ENCODE measurements at regions not wholly inside any gene's neighbourhood (a gene's known extent, or its start where the extent isn't known, plus 50 kb on each side); places are given as distances from the start of the nearest gene placed in this dataset.

DNA sequence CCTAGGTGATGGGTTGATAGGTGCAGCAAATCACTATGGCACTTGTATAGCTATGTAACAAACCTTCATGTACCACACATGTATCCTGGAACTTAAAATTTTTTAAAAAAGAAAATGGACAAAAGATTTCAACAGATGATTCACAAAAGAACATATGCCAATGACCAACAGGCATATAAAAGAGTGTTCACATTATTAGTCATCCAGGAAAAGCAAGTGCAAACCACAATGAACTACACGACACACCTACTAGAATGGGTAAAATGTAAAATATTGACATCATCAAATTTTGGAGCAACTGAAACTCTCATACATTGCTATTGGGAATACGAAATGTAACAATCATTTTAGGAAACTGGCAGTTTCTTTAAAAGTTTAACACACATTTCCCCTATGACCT, 109.9 kb downstream of the YIPF5 start:
- no peaks in the 10 kb centered on the region for H3K27me3 ChIP-seq
- H3K27ac ChIP-seq, result no peak overlapping the region
- peaks cover 0 to 4% (median 0%) of the 10 kb centered on the region in 4 donors for H3K9me3 ChIP-seq
- no peaks in the 10 kb centered on the region for H3K36me3 ChIP-seq
- no peak for DNase-seq
- TF ChIP-seq POLR2A (IDR thresholded peaks at IDR 0.05), result no peak
- TF ChIP-seq, protein P1, sequence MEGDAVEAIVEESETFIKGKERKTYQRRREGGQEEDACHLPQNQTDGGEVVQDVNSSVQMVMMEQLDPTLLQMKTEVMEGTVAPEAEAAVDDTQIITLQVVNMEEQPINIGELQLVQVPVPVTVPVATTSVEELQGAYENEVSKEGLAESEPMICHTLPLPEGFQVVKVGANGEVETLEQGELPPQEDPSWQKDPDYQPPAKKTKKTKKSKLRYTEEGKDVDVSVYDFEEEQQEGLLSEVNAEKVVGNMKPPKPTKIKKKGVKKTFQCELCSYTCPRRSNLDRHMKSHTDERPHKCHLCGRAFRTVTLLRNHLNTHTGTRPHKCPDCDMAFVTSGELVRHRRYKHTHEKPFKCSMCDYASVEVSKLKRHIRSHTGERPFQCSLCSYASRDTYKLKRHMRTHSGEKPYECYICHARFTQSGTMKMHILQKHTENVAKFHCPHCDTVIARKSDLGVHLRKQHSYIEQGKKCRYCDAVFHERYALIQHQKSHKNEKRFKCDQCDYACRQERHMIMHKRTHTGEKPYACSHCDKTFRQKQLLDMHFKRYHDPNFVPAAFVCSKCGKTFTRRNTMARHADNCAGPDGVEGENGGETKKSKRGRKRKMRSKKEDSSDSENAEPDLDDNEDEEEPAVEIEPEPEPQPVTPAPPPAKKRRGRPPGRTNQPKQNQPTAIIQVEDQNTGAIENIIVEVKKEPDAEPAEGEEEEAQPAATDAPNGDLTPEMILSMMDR (IDR thresholded peaks at IDR 0.05), result no peak
- H3K4me1 ChIP-seq, result no peaks in the 10 kb centered on the region
- no peak overlapping the region for H3K4me3 ChIP-seq

DNA sequence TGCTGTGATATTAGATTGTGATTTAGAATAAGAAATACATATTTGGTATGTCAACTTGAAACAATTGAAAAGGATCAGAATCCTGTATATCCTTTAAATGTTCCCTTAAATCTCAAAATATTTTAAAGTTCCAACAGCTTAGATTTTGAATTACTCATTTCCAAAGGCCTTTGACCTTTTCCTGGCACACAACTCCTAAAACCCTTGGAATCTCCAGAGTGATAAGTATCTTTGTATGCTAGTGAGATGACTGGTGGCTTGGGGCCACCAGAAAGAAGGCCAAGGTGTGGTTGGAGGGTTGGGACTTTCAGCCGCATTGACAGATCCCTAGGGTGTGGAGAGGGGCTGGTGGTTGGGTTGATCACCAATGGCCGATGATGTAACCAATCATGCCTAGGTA, 104.7 kb downstream of the YIPF5 start:
- Histone ChIP-seq H3K27me3 (no peaks in the 10 kb centered on the region), H3K27ac (no peak overlapping the region), H3K4me3 (no peak overlapping the region), H3K4me1 (no peaks in the 10 kb centered on the region), H3K9me3 (no peaks in the 10 kb centered on the region), H3K36me3 (no peaks in the 10 kb centered on the region)
- DNase-seq, result no peak
- TF ChIP-seq POLR2A (IDR thresholded peaks at IDR 0.05), result no peak
- TF ChIP-seq, protein P1 (IDR thresholded peaks at IDR 0.05), result no peak

DNA sequence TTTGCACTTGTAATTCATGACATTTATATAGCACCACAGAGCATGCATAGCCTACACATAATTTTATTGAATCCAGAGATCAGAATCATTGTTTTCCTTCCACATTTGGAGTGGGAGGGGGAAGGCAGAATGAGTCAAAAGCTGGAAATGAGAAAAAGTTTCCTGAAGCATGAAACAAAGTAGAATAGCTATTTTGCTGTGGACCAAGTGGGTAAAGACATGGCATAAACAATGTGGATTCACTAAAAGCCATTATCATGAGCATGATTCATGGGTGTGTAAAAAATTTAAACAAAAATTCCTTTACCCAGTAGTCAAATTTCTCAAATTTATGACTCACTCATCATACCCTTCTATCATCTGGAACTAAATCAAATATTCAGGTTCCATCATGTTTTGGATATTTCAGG, 97.9 kb downstream of the YIPF5 start:
- Histone ChIP-seq H3K36me3 (no peaks in the 10 kb centered on the region), H3K27ac (no peak overlapping the region), H3K4me1 (no peaks in the 10 kb centered on the region), H3K4me3 (no peak overlapping the region), H3K9me3 (no peaks in the 10 kb centered on the region), H3K27me3 (peaks cover 0 to 3% of the 10 kb centered on the region in 2 donors)
- DNase-seq, result no peak
- TF ChIP-seq, protein P1 (IDR thresholded peaks at IDR 0.05), result no peak
- no peak for TF ChIP-seq POLR2A (IDR thresholded peaks at IDR 0.05)

DNA sequence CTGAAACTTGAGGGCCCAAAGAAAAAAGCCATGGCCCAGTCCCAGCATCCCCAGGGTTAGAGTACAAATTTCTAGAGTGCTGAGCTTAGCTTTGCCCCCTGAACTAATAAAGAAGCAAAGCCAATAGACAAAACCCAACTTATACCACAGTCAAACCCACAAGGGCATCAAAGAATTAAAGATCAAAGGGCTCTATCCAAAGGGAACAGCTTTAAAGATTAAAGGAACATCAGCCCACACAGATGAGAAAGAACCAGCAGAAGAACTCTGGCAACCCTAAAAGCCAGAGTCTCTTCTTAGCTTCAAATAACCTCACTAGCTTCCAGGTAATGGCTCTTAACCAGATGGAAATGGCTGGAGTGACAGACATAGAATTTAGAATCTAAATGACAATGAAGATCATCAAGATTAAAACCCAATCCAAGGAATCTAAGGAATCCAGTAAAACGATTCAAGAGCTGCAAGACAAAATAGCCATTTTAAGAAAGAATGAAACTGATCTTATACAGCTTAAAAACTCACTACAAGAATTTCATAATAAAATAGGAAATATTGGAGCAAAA, 93.9 kb downstream of the YIPF5 start:
- Histone ChIP-seq H3K27me3 (peaks cover 0 to 3% of the 10 kb centered on the region in 2 donors), H3K36me3 (no peaks in the 10 kb centered on the region), H3K27ac (no peak overlapping the region), H3K9me3 (peaks cover 0 to 7% (median 0%) of the 10 kb centered on the region in 4 donors), H3K4me3 (no peak overlapping the region), H3K4me1 (no peaks in the 10 kb centered on the region)
- TF ChIP-seq POLR2A (IDR thresholded peaks at IDR 0.05), result no peak
- TF ChIP-seq, protein P1 (IDR thresholded peaks at IDR 0.05), result no peak
- no peak for DNase-seq

DNA sequence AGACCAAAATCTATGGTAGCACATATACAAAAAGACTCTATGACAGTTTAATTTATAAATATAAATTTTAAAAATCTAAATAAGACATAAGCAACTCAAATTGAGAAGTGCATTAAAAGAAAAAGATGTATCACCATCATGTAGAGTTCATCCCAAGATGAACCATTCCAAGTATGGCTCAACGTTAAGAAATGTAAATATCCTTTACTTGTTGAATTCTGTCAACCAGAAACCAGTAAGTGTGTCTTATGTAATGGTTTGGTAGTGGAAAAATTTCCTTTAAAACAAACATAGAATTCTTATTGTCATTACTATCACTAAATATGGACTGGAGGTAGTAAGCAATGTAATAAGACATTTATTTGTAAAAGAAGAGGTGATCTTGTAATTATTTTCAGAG, 87.3 kb downstream of the YIPF5 start:
- Histone ChIP-seq H3K36me3 (no peaks in the 10 kb centered on the region), H3K4me3 (no peak overlapping the region), H3K27ac (no peak overlapping the region), H3K9me3 (peaks cover 0 to 10% (median 0%) of the 10 kb centered on the region in 4 donors), H3K4me1 (no peaks in the 10 kb centered on the region), H3K27me3 (no peaks in the 10 kb centered on the region)
- DNase-seq, result no peak
- TF ChIP-seq, protein P1 (IDR thresholded peaks at IDR 0.05), result no peak
- TF ChIP-seq POLR2A (IDR thresholded peaks at IDR 0.05), result no peak

DNA sequence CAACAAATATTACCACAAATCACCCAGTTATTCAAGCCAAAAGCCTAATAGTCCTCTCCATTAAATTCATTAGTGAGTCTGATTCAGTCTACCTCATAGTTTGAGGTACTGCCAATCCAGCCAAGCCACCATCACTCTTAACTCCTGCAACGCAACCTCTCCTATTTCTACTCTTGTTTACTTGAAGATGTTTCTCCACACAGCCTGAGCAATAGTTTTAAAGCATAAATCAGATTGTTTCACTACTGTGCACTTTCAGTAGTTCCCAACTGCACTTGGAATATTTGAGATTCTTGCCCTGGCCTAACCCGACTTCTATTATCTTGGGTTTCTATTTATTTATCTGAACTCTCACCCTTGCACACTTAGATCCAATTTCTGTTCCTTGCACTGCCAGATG, 85.5 kb downstream of the YIPF5 start:
- Histone ChIP-seq H3K4me1 (no peaks in the 10 kb centered on the region), H3K4me3 (no peak overlapping the region), H3K9me3 (peaks cover 0 to 10% (median 0%) of the 10 kb centered on the region in 4 donors), H3K27ac (no peak overlapping the region), H3K27me3 (no peaks in the 10 kb centered on the region), H3K36me3 (no peaks in the 10 kb centered on the region)
- no peak for TF ChIP-seq POLR2A (IDR thresholded peaks at IDR 0.05)
- TF ChIP-seq, protein P1 (IDR thresholded peaks at IDR 0.05), result no peak
- no peak for DNase-seq
